Endodermal cell (in vitro differentiated cells): ENCODE measurements at regions not wholly inside any gene's neighbourhood (a gene's known extent, or its start where the extent isn't known, plus 50 kb on each side); places are given as distances from the start of the nearest gene placed in this dataset.

Experiments
- DNase-seq: peaks from one replicate; pipeline ENCODE4 v3.0.0-alpha.2; 2017
- H3K27ac ChIP-seq: 2 replicates; pipeline ENCODE4 v1.5.1; 2013; ENCODE audit warnings: mild to moderate bottlenecking, low read depth, low read length, moderate library complexity
- H3K27me3 ChIP-seq: 2 replicates; pipeline ENCODE4 v1.6.1; 2013; ENCODE audit warnings: mild to moderate bottlenecking, low read length, moderate library complexity; ENCODE audit not compliant: insufficient read depth, control insufficient read depth, poor library complexity, severe bottlenecking
- H3K36me3 ChIP-seq: 2 replicates; pipeline ENCODE4 v1.7.0; 2013; ENCODE audit warnings: mild to moderate bottlenecking, low read length, moderate library complexity; ENCODE audit not compliant: control insufficient read depth, insufficient read depth
- H3K4me1 ChIP-seq: one replicate; pipeline ENCODE4 v1.7.0; 2013; ENCODE audit warnings: low read length; ENCODE audit not compliant: control insufficient read depth, insufficient read depth
- H3K4me3 ChIP-seq: 2 replicates; pipeline ENCODE4 v1.5.1; 2013; ENCODE audit warnings: mild to moderate bottlenecking, low read length, moderate library complexity
- H3K9ac ChIP-seq: 2 replicates; pipeline ENCODE4 v1.6.1; 2013; ENCODE audit warnings: mild to moderate bottlenecking, low read length, moderate library complexity; ENCODE audit not compliant: poor library complexity, severe bottlenecking; ENCODE audit errors: extremely low read depth
- H3K9me3 ChIP-seq: 2 replicates; pipeline ENCODE4 v1.6.1; 2013; ENCODE audit warnings: mild to moderate bottlenecking, low read length, moderate library complexity; ENCODE audit not compliant: control insufficient read depth
- H3K27ac Mint-ChIP-seq: 2 replicates; pipeline ENCODE4 v1.8.0; 2020; ENCODE audit warnings: mixed read lengths
- H3K27me3 Mint-ChIP-seq: 2 replicates; pipeline ENCODE4 v1.8.0; 2021; ENCODE audit warnings: mild to moderate bottlenecking, mixed read lengths; ENCODE audit not compliant: insufficient read depth
- H3K36me3 Mint-ChIP-seq: 2 replicates; pipeline ENCODE4 v1.8.0; 2020; ENCODE audit warnings: low read depth, mixed read lengths
- H3K4me1 Mint-ChIP-seq: 2 replicates; pipeline ENCODE4 v1.8.0; 2020; ENCODE audit warnings: mixed read lengths
- H3K4me3 Mint-ChIP-seq: 2 replicates; pipeline ENCODE4 v1.8.0; 2020; ENCODE audit warnings: mild to moderate bottlenecking, moderate library complexity, mixed read lengths
- H3K9me3 Mint-ChIP-seq: 2 replicates; pipeline ENCODE4 v1.8.0; 2020; ENCODE audit warnings: mild to moderate bottlenecking, mixed read lengths
- WGBS, 2 experiments: methylation state at CpG; one replicate each; pipeline versions ENCODE4 v1.1.5 to v1.1.7; 2013; ENCODE audit warnings: missing lambda C conversion rate in 2 of 2, mixed read lengths in 1 of 2; ENCODE audit not compliant: insufficient coverage in 1 of 2, insufficient read length in 1 of 2; 5-methylcytosine and 5-hydroxymethylcytosine counted together
- TF ChIP-seq, protein P1 (sequence below): fragments of 200-600 bp; sonication (generic); conservative IDR thresholded peaks from 2 replicates; pipeline ENCODE4 v1.5.0; 2021; ENCODE audit warnings: antibody characterized with exemption, mild to moderate bottlenecking

DNA sequence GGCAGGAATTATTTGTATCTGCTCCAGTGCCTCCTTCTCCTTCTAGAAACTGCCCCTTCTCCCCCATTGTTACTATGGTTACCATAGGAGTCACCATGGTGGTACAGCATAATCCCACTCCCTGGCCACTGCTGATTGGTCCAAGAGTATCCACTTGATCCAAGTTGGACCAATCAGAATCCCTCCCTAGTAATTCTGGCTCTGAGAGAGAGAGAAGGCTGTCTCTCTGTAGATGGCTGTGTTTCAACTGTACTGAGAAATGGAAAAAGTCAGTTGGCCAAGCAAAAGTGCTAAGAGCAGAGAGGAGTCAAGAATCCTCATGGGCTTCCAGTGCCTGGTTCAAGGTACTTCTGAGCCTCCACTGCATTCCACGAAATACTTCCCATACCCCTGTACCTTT lies 120.6 kb upstream of the SPATA12 start:
- Histone ChIP-seq H3K9me3 (peaks cover 22% of the 10 kb centered on the region), H3K4me1 (no peaks in the 10 kb centered on the region), H3K36me3 (no peaks in the 10 kb centered on the region), H3K27me3 (peaks cover 6% of the 10 kb centered on the region), H3K27ac (no peak overlapping the region), H3K4me3 (no peak overlapping the region), H3K9ac (no peak overlapping the region)
- no peak for DNase-seq
- Mint-ChIP-seq H3K4me3 (no peak overlapping the region), H3K36me3 (peaks cover 9% of the 10 kb centered on the region), H3K4me1 (no peaks in the 10 kb centered on the region), H3K9me3 (peaks cover 20% of the 10 kb centered on the region), H3K27me3 (peaks cover 2% of the 10 kb centered on the region), H3K27ac (no peak overlapping the region)
- TF ChIP-seq, protein P1, sequence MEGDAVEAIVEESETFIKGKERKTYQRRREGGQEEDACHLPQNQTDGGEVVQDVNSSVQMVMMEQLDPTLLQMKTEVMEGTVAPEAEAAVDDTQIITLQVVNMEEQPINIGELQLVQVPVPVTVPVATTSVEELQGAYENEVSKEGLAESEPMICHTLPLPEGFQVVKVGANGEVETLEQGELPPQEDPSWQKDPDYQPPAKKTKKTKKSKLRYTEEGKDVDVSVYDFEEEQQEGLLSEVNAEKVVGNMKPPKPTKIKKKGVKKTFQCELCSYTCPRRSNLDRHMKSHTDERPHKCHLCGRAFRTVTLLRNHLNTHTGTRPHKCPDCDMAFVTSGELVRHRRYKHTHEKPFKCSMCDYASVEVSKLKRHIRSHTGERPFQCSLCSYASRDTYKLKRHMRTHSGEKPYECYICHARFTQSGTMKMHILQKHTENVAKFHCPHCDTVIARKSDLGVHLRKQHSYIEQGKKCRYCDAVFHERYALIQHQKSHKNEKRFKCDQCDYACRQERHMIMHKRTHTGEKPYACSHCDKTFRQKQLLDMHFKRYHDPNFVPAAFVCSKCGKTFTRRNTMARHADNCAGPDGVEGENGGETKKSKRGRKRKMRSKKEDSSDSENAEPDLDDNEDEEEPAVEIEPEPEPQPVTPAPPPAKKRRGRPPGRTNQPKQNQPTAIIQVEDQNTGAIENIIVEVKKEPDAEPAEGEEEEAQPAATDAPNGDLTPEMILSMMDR, result no peak
- 89 to 90% methylated on average over 1 of the region's 1 CpG for WGBS, 2 experiments

DNA sequence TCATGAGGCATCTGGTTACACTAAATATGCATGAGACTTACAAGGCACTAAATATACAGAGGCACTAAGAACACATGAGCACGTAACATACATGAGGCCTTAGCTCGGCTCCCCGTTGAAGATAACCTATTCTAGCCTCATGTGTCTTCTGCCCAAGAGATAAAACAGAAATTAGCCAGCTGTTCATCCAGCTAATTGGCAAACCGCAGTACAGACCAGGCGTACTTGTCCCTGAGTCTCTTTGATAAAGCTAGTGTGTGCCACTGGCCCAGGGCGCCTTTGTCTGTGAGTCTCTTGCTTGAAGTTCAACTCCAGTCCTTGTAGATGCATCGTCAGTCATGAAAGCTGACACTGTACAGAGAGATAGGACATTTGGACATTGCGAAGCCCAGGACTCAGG lies 121.9 kb upstream of the SPATA12 start:
- peaks cover 6% of the 10 kb centered on the region for H3K27me3 ChIP-seq
- no peak overlapping the region for H3K27ac Mint-ChIP-seq
- H3K27ac ChIP-seq, result no peak overlapping the region

DNA sequence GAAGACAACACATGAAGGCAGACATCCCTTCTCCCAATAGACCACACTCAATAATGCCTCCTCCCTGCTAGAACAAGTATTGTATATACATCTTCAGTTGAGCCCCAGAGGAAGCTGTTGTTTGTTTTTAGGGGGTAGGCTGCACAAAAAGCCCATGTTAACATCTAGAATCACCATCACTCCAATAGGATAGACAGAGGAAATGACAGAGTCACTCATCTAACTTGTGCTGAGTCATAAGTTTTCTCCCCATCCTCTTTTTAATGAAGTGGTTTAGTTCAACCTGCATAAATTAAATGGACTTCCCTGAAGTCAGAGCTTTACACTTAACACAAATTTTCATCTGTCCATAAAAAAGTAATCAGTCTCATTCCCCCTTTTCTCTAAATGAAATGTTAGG lies 122.9 kb upstream of the SPATA12 start:
- no peak overlapping the region for H3K9ac ChIP-seq
- TF ChIP-seq, protein P1, result no peak
- no peak overlapping the region for H3K4me3 ChIP-seq
- H3K27ac ChIP-seq, result no peak overlapping the region
- peaks cover 6% of the 10 kb centered on the region for H3K27me3 ChIP-seq
- H3K27me3 Mint-ChIP-seq, result peaks cover 2% of the 10 kb centered on the region
- DNase-seq, result no peak
- no peak overlapping the region for H3K4me3 Mint-ChIP-seq
- no peaks in the 10 kb centered on the region for H3K4me1 Mint-ChIP-seq
- peaks cover 9% of the 10 kb centered on the region for H3K36me3 Mint-ChIP-seq
- no peaks in the 10 kb centered on the region for H3K4me1 ChIP-seq
- no peak overlapping the region for H3K27ac Mint-ChIP-seq
- peaks cover 19% of the 10 kb centered on the region for H3K9me3 ChIP-seq
- no peaks in the 10 kb centered on the region for H3K36me3 ChIP-seq
- H3K9me3 Mint-ChIP-seq, result peaks cover 26% of the 10 kb centered on the region

More for the DNA sequence above, 121.9 kb upstream of the SPATA12 start:
- no peak overlapping the region for H3K4me3 Mint-ChIP-seq
- H3K9me3 Mint-ChIP-seq, result peaks cover 20% of the 10 kb centered on the region
- Histone ChIP-seq H3K9me3 (peaks cover 18% of the 10 kb centered on the region), H3K4me1 (no peaks in the 10 kb centered on the region), H3K9ac (no peak overlapping the region), H3K4me3 (no peak overlapping the region), H3K36me3 (no peaks in the 10 kb centered on the region)
- TF ChIP-seq, protein P1, result no peak
- H3K4me1 Mint-ChIP-seq, result no peaks in the 10 kb centered on the region
- peaks cover 9% of the 10 kb centered on the region for H3K36me3 Mint-ChIP-seq
- no peak for DNase-seq
- 93 to 100% methylated on average over 8 of the region's 8 CpGs for WGBS, 2 experiments
- H3K27me3 Mint-ChIP-seq, result peaks cover 2% of the 10 kb centered on the region
